A549 (cell line): ENCODE measurements at regions not wholly inside any gene's neighbourhood (a gene's known extent, or its start where the extent isn't known, plus 50 kb on each side); places are given as distances from the start of the nearest gene placed in this dataset.

Experiments
- NFE2L2 ChIP-seq: fragments of 150-350 bp; conservative IDR thresholded peaks from 2 replicates; pipeline ENCODE4 v1.6.1; 2014; ENCODE audit warnings: low read length
- POLR2A ChIP-seq: IDR thresholded peaks from 2 replicates; pipeline ENCODE4 v1.6.1; 2012; ENCODE audit warnings: mild to moderate bottlenecking, low read length
- TF ChIP-seq, protein P1 (sequence below): IDR thresholded peaks from 2 replicates; pipeline ENCODE4 v1.6.1; 2012
- TF ChIP-seq, protein P2 (sequence below): fragments of >200 bp; sonication (Bioruptor Twin); formaldehyde crosslinking; IDR thresholded peaks from 3 replicates; pipeline ENCODE4 v1.5.1; 2016

DNA sequence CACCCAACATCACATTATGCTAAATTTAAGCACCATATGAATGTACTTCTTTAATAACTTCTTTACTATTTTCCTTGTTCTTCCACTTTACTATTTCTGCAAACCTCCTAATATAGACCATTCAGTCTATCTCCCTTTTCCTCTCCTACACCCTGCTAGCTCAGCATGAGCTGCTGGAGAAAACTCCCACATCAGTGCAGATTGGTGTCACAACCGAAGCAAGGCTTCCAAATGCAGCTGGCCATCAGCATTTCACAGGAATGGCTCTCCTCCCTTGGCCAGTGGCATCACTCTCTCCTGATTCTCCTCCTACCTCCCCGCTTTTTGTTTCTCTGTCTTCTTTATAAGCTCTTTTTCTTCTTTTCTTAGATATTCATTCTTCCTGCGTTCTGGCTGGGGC lies 118.7 kb upstream of the ZC3H12C start:
- TF ChIP-seq NFE2L2 (no peak), POLR2A (no peak)
- TF ChIP-seq, protein P1, sequence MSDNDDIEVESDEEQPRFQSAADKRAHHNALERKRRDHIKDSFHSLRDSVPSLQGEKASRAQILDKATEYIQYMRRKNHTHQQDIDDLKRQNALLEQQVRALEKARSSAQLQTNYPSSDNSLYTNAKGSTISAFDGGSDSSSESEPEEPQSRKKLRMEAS: no peak
- TF ChIP-seq, protein P2, sequence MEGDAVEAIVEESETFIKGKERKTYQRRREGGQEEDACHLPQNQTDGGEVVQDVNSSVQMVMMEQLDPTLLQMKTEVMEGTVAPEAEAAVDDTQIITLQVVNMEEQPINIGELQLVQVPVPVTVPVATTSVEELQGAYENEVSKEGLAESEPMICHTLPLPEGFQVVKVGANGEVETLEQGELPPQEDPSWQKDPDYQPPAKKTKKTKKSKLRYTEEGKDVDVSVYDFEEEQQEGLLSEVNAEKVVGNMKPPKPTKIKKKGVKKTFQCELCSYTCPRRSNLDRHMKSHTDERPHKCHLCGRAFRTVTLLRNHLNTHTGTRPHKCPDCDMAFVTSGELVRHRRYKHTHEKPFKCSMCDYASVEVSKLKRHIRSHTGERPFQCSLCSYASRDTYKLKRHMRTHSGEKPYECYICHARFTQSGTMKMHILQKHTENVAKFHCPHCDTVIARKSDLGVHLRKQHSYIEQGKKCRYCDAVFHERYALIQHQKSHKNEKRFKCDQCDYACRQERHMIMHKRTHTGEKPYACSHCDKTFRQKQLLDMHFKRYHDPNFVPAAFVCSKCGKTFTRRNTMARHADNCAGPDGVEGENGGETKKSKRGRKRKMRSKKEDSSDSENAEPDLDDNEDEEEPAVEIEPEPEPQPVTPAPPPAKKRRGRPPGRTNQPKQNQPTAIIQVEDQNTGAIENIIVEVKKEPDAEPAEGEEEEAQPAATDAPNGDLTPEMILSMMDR: no peak
